ENCODE measurements at regions not wholly inside any gene's neighbourhood (a gene's known extent, or its start where the extent isn't known, plus 50 kb on each side); places are given as distances from the start of the nearest gene placed in this dataset.
"Not testable (repeated sequence)": the region's sequence is repeated elsewhere in the genome, so short reads cannot be mapped to it uniquely, and the experiment has no call there.

DNA sequence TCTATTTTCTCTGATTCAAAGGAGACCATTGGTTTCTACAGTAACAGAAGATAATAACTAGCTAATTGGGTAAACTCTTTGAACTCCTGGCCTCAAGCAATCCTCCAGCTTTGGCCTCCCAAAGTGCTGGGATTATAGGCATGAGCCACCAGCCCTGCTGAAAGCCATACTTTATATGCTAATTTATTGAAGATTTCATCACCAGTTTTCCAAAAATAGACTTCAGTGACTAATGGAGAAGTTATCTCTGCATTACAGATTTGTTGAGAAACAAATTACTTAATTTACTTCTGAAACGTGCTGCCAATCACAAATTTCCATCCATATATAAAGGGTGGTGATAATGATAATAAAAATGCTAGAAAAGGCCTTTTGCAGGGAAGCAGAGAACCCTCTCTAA, 1758.1 kb upstream of the SEL1L start:
- no peak for DNase-seq (ENCODE audit: low read depth)

DNA sequence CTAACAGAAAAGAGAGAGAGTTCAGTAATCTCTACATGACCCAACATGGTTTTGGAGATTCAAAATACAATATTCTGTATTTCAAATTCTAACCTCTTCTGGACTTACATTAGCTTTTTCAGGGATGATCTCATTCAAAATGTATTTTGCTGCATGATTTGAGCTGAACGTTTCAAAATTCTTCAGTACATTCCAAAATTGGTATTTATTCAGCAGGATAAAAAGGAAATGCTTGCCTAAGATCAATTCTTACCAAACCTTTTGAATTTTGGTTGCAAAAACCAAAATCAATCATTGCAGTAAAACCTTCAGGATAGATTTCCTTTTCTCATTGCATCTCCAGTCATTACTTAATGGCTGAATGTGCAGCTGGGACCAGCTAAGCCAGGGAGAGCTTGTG, 1761.3 kb upstream of the SEL1L start:
- DNase-seq (ENCODE audit: low read depth): no peak

DNA sequence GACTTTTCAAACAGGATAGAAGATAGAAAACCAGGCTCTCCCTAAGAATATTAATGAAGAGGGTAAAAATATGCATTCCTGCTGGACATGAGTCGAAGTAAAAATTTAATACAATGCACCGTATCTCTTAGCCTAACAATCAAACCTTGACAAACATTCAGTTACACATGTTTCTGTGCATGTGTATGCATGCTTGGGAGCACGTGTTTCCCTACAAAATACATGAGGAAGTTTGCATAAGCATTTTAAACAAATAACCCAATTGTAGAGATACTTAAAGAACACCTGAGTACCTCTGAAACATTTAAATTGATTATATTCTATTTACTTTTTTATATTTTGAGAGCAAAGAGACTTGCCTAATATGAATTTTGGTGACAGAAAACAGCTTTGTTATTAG, 1763.7 kb upstream of the SEL1L start:
- no peak for DNase-seq (ENCODE audit: low read depth)

DNA sequence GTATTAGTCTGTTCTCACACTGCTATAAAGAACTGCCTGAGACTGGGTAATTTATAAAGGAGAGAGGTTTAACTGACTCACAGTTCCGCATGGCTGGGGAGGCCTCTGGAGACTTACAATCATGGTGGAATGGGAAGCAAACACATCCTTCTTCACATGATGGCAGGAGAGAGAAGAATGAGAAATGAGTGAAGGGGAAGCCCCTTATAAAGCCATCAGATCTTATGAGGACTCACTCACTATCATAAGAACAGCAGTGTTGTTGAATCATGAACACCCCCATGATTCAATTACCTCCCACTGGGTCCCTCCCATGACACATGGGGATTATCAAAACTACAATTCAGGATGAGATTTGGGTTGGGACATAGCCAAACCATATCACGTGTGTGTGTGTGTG, 1764.4 kb upstream of the SEL1L start:
- DNase-seq (ENCODE audit: low read depth): not testable (repeated sequence)

DNA sequence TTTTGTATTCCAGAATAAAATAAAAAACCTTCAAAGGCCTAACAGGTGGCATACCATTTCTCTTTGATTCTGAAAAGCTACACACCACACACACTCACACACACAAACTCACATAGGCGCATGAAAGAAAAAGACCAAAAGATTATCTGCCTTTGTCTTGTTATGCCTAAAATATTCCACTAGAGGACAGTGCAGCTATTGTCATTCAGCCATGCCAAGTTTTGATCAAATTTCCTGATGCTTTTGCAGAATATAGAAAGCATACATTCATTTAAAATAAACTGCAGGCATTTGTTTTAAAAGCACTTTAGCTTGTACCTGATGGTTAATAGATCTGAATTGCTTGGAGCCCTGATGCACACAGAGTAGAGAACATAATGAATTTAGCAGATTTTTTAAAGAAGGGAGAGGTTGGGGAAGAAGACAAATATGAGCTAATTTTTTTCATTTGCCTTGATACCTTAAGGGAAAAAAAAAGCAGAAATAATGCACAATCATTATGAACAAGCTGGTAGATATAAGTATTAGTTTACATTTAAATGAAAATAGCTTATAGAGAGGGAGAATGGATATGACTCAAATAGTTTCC, 1766.9 kb upstream of the SEL1L start:
- DNase-seq (ENCODE audit: low read depth): peak; percentile 11

DNA sequence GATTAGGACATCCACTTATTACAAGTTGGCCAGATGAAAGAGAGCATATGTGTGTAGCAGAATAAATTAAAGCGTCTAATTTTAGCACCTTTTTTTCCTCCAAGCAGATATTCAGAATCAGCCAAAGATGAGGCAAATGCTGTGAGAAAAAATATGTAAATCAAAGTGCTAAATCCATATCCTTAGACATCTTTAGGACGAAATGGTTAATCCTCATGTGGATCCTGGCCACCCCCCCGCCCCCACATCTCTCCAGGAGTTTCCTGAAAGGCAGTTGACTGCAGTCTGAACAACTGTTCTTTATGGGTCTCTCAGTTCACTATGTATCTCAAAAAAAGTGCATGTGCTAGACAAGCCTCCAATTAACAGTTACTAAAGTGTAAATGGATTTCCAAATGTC, 1768.1 kb upstream of the SEL1L start:
- DNase-seq (ENCODE audit: low read depth): no peak

DNA sequence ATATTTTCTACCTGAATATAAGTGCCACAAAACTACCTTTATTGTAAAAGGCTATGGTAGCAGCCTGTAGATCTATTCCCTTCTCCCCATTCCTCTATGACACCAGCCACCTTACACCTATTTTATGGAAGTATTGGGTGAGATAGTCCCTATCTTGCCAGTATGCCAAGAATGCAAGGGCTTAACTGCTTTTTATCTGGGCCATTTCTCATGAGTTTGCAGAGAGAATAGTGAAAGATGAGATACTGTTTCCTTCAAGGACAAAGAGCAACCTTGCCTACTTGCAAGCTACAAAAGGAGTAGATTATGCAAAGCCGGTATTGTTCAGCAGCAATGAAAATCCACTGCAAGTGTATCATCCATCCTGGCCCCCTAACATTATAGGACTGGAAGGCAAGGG, 1775.6 kb upstream of the SEL1L start:
- no peak for DNase-seq (ENCODE audit: low read depth)

DNA sequence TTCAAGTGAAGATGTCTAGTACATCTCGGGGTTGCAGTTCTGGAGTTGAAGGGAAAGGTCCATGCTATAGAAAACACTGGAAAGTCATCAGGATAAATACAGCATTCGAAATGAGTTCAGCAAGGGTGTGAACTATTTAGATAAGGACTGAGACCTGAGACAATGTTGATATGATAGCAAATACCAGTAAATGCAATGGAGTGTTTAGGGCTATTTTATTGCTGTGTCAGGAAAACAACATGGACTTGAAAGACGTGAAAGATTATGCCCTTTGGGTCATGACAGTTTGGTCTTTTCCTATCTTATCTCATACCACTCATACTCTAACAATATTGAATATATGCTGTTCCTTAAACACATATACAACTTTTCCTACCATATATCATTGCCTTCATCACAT, 1776.2 kb upstream of the SEL1L start:
- DNase-seq (ENCODE audit: low read depth): no peak

DNA sequence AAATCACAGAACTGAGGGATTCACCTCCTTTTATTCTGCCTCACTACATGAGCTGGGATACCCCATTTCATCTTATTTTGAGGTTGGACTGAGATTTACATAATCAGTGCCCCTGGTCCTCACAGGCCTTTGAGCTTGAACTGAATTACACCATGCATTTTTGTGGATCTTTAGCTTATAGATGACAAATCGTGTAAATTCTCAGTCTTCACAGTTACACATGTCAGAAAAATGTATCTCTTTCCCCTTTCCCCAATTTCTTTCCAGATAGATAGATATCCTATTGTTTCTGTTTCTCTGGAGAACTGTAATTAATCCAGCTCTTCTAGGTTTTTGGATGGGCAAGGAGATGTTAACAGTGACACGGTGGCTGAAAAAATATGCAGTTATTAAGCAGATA, 1778.9 kb upstream of the SEL1L start:
- DNase-seq (ENCODE audit: low read depth): no peak

DNA sequence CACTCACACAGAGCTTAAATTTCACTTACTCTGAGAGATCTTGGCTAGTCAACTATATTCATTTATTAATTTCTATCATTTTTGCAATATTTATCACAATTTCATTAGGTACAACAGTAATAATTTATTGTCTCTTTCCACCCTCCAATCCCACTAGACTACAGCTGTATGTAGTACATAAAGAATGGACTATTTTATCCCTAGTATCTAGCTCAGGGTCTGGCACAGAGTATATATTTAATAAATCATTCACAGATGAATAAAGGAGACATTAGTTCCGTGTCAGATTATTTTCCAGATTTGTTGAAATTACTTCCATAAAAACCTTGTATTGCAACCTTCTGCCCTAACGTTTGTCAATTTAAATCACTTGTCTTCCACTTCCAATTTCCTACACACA, 1781.1 kb upstream of the SEL1L start:
- no peak for DNase-seq (ENCODE audit: low read depth)

DNA sequence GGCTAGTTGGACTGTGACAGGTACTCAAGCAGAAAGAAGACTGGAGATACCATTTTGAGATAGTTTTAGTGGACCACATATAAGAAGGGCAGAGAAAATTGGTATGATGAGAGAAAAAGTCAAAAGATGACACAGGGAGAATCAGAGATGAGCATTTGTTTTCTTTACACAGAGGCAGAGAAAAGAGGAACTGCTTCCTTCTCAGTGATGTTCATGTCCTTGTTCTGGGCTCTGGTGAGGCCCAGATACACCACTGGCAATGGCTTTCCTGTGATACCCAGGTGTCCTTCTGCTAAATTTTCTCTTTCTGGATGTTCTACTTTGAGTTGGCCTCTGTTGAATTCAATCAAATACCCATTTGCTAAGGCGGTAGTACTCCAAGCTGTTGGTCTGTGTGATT, 1782.7 kb upstream of the SEL1L start:
- no peak for DNase-seq (ENCODE audit: low read depth)

DNA sequence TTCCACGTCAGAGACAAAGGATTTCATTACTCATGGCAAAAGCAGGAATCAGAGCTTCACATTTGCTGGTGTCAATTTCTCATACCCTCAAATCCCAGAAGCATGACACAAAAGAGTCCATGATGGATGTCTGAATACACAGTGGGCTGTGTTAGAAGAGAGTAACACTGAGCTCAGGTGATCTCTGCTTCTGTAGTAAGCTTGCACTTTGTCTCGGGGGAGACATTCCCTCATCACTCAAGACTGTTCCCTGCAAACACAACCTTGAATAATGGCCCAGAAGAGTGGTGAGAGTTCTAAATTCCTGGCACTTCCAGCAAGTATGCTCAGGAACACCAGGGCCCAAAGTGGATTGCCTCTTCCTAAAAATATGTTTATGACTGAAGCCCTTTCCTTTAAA, 1787.2 kb upstream of the SEL1L start:
- no peak for DNase-seq (ENCODE audit: low read depth)

DNA sequence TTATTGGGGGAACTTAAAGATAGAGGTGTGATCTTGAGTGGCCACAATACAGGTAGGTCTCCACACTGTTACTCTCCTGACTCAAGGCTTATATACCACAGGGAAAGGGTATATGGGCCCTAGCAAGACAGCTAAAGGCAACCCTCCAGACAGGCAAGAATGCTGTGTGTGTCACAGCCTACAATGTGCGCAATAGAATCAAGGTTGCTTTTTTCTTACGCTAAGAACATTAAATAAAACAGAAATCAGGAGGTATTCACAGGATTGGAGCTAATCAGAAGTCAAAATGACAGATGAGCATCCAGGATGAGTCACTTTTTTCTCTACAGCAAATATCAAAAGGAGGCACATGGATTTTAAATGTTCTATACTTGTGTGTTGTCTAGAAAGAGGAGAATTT, 1797.9 kb upstream of the SEL1L start:
- DNase-seq (ENCODE audit: low read depth): no peak

DNA sequence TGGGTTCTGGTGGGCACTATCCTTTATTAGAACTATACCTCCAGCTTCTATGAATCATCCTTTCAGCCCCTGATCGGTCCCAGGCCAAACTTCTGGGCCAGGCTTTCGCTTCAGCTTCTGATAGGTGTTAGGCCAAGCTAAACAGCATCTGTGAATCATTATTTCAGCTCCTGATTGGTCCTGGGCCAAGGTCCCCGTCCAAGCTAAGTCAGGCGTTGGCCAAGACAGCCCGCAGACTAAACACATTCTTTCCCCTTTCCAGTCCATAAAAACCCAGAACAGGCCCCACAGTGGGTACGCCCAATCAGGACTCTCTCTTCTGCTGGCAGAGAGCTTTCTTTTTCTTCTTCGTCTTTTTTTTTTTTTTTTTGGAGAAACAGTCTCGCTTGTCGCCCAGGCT, 1808.9 kb upstream of the SEL1L start:
- peak; percentile 37 for DNase-seq (ENCODE audit: low read depth)

DNA sequence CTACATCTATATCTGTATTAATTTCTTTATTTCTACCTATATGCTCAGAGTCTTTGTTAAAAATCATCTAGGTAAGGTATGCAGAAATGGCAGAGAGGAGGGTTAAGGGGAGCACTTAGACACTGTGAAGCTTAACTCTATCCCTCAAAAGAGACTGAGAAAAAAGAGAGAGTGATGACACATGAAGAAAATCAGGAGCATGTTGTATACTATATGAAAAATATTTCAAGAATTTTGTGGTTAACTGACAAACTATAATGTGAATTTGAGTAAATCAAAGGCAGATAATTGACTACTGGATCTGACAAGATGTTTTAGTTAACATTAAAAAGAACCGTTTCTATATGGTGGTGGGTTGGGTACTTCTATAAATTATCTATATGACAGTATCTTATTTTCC, 1814.2 kb upstream of the SEL1L start:
- DNase-seq (ENCODE audit: low read depth): no peak

DNA sequence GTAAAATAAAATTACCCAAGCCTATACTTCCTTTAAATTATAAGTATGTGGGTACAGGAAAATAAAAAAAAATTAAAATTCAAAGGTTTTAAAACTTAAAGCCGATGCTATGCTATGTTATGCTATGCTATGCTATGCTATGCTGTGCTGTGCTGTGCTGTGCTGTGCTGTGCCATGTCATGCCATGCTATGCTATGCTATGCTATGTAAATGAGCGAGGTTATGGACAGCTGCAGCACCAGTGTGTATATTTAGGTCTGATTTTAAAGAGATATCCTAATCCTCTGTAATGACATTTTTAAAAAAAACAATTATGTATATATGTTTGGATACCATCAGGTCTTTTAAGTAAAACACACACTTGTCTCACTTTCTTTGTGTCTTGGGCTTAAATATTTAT, 1822.0 kb upstream of the SEL1L start:
- DNase-seq (ENCODE audit: low read depth): no peak

DNA sequence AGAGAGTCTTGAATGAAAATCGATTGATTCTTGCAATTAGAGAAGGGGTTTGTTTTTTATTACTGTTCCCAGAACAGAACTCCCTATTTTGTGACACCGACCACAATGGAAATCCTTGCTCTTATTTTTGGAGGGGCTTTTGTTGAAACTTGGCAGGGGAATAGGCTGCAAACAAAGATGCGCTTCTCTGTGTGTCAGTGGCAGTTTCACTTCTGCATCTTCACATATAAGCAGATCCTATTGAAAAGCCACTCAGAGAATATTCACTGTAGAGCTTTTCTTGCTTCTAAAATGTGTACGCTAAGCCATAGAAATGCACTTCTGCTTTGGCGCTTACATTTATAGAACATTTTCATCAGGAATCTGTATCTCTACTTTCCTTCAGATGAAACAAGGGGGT, 1822.4 kb upstream of the SEL1L start:
- no peak for DNase-seq (ENCODE audit: low read depth)

DNA sequence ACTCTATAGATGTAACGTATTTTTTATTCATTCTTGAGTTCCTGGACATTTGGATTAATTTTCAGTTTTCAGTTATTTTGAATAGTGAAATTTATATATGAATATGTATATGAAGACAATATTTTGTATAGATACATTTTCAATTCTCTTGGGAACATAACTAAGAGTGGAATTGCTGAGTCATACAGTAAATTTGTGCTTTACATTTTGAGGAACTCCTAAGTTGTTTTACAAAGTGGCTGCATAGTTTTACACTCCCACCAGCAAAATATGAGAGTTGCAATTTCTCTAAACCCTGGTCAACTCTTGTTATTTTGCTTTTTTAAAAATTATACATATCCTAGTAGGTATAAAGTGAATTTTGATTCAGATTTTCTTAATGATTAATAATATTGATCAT, 1838.6 kb upstream of the SEL1L start:
- no peak for DNase-seq (ENCODE audit: low read depth)

DNA sequence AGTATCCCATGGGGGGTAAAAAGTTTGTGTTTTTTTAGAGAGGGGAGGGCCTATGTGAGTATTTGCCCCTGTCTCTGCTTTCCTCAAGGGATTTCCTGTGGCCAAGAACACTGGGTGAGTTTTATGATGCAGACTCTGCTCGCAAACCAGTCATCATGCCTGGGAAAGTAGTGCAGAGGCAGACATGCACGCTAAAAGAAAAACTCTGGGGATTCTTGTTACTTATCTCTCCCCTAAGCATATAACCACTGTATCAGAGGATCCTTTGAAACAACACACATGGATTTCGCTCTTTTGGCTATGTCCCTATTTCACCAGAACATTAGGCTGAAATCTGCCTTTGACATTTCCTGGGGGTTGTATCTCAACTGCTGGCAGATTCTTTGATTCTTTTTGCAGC, 1845.8 kb upstream of the SEL1L start:
- DNase-seq (ENCODE audit: low read depth): no peak

DNA sequence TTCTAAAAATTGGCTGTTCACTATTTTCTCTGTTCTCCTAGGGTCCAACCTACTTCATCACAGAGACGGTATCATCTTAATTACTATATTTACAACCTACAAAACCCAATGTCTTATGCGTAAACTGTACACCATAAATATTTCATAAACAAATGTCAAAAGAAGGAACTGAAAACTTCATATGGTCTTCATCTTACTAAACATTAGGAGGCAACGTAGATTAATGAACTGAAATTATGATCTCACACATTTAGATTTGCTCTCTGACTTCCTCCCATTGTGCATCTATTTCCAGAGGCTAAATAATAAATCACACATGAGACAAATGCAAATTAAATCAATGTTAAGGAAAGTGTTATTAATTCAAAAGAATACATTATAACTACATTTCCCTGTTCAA, 1850.6 kb upstream of the SEL1L start:
- no peak for DNase-seq (ENCODE audit: low read depth)

DNA sequence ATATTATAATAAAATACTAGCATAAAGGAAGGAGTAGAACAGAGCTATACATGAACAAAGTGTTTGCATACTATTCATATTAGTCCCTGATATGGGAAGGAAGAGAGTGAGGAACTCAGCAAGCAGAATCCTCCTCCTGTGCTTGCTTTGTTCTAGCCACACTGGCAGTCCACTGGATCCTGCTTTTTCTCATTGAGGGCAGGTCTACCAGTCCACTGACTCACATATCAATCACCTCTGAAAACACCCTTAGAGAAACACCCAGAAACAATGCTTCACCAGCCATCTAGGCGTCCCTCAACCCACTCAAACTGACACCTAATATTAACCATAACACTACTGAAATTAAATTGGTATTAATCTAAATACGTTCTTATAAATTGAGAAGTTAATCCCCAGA, 1861.7 kb upstream of the SEL1L start:
- DNase-seq (ENCODE audit: low read depth): no peak

DNA sequence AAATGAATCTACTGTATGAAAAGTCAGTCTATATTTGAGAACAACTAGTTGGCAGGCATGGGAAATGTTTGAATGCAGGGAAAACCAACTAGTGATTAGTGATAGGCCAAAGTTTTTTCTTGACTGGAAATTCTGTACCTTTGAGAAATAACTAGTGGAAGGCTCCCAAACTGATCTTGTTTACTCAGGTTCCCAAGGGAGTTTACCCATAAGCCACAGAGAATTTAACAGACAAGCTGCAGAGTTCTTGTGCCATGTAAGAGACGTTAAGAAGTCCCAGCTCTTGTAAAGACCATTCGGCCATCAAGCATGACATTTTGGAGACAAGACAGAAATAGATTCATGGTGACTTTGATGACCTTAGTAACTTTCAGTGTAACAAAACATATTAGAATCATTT, 1882.8 kb upstream of the SEL1L start:
- no peak for DNase-seq (ENCODE audit: low read depth)

DNA sequence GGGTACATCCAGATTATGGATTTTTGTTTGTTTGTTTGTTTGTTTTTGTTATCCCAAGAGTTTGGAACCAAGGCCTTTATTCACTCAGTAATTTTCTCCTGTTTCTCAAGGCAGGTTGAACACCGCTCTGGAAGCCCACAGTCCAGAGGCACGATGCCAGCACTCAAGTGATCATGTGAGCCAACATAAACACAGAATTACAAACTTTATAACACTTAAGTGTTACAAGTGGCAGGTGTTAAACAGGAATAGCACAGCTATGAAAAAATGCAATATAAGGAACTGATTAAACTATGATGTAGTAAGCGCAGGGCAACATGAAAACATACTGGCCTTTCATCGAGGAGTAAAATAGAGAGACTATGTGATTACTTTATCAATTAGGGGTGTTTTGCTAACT, 1885.8 kb upstream of the SEL1L start:
- no peak for DNase-seq (ENCODE audit: low read depth)

DNA sequence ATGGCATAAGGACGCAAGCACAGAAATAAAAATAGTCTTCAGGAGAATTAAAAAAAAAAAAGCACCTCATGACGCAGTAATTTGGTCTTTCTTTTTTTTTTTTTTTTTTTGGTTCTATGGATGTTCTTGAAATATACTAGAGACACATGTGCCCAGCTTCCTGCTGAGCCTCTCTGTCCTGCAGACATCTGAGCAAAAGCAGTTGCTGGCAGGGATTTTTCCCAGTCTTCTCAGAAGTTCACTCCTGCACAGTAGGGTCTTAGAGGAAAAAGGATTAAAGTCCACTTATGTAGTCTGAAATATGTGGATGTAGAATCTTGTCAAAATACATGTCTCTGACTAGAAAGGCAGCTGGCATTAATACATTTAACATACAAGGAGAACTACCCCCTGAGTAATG, 1888.1 kb upstream of the SEL1L start:
- no peak for DNase-seq (ENCODE audit: low read depth)

DNA sequence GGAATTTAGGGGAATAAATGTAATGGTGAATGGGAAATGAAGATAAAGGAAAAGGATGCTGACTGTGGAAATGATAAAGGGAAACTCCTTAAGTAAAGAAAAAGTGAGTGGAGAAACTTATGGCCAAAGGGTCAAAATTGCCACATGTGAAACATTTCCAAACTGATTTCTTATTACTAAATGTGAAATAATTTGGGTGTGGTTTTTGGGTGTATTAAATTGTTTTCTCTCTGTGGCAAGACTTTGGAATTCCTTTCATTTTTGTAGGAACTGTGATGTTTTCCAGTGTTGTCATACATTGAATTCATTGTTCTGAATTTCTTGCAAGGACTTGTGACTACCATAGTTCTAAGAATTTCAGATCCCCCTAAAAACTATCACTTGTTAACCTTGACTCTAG, 1891.5 kb upstream of the SEL1L start:
- DNase-seq (ENCODE audit: low read depth): peak; percentile 16

Measured in RPMI7951 (cell line).